ENCODE measurements at regions not wholly inside any gene's neighbourhood (a gene's known extent, or its start where the extent isn't known, plus 50 kb on each side); places are given as distances from the start of the nearest gene placed in this dataset.

DNA sequence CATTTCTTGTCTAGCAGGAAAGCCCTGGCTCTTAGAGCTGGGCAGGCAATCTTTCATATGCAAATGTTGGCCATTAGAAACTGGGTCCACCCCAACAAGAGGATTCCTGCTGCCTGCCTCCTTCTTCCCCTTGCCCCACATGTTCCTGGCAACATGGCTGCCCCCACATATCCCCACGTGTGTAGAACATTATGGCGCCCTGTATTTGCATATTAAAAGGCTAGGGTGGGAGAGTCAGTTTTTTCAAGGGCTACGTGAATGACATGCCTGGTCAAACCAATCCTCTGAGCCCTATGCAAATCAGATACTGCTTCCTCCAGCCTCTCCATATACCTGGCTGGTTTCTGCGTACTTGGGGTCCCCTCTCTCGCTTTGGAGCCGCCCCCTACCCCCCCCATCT lies 514.0 kb downstream of the FUT8 start:
- no peak for ATAC-seq
- TF ChIP-seq GLIS3 (CRISPR knock-in tag; IDR thresholded peaks at IDR 0.05) (no peak), ESRRG (CRISPR knock-in tag; IDR thresholded peaks at IDR 0.05) (no peak), SNAI2 (CRISPR knock-in tag; IDR thresholded peaks at IDR 0.05) (no peak), TOX (CRISPR knock-in tag; IDR thresholded peaks at IDR 0.05; ENCODE audit: borderline replicate concordance) (no peak), ZNF70 (CRISPR knock-in tag; IDR thresholded peaks at IDR 0.05) (no peak), PPARA (CRISPR knock-in tag; IDR thresholded peaks at IDR 0.05; ENCODE audit: borderline replicate concordance) (no peak), ZC3H10 (CRISPR knock-in tag; IDR thresholded peaks at IDR 0.05) (no peak), ARNTL (CRISPR knock-in tag; IDR thresholded peaks at IDR 0.05; ENCODE audit: borderline replicate concordance, low read depth) (no peak), ZFP3 (CRISPR knock-in tag; IDR thresholded peaks at IDR 0.05) (no peak)
- TF ChIP-seq, protein P1, sequence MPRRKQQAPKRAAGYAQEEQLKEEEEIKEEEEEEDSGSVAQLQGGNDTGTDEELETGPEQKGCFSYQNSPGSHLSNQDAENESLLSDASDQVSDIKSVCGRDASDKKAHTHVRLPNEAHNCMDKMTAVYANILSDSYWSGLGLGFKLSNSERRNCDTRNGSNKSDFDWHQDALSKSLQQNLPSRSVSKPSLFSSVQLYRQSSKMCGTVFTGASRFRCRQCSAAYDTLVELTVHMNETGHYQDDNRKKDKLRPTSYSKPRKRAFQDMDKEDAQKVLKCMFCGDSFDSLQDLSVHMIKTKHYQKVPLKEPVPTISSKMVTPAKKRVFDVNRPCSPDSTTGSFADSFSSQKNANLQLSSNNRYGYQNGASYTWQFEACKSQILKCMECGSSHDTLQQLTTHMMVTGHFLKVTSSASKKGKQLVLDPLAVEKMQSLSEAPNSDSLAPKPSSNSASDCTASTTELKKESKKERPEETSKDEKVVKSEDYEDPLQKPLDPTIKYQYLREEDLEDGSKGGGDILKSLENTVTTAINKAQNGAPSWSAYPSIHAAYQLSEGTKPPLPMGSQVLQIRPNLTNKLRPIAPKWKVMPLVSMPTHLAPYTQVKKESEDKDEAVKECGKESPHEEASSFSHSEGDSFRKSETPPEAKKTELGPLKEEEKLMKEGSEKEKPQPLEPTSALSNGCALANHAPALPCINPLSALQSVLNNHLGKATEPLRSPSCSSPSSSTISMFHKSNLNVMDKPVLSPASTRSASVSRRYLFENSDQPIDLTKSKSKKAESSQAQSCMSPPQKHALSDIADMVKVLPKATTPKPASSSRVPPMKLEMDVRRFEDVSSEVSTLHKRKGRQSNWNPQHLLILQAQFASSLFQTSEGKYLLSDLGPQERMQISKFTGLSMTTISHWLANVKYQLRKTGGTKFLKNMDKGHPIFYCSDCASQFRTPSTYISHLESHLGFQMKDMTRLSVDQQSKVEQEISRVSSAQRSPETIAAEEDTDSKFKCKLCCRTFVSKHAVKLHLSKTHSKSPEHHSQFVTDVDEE (CRISPR knock-in tag; IDR thresholded peaks at IDR 0.05) = no peak

DNA sequence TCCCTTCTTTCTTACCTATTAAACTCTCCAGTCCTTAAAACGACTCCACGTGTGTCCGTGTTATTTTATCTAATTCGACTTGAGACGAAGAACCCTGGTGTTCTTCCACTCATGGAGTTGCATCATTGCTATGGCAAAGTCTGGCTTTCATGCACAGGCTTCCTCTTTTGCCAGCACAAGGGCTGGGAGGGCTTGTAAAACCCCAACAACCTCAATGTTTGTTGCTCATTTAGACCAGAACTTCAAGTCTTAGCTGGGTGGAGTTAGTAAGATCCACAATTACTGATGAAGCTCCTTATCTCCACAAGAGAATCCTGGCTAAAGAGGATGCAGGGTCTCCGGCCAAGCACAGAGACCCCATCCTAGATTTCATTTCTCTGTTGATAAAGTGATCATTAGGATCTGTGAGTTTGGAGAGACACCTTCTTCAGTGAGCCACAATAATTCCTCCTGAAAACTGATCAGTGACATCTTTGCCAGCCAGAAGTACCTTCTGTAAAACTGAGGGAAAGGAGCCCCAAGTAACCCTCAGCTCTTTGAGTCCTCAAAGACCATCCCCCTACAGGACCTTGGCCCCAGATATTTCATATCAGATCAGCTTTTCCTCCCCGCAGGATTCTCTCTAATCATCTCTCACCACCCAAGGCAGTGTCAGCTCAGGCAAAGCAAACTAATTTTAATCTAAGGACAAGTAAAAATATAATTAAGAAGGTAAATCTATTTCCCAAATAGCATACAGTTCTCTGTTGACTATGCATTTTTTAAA lies 514.6 kb downstream of the FUT8 start:
- no peak for TF ChIP-seq GLIS3 (CRISPR knock-in tag; IDR thresholded peaks at IDR 0.05)
- no peak for TF ChIP-seq BACH2 (CRISPR knock-in tag; IDR thresholded peaks at IDR 0.05; ENCODE audit: borderline replicate concordance)
- no peak for TF ChIP-seq ZFP30 (CRISPR knock-in tag; IDR thresholded peaks at IDR 0.05)
- TF ChIP-seq, protein P2, sequence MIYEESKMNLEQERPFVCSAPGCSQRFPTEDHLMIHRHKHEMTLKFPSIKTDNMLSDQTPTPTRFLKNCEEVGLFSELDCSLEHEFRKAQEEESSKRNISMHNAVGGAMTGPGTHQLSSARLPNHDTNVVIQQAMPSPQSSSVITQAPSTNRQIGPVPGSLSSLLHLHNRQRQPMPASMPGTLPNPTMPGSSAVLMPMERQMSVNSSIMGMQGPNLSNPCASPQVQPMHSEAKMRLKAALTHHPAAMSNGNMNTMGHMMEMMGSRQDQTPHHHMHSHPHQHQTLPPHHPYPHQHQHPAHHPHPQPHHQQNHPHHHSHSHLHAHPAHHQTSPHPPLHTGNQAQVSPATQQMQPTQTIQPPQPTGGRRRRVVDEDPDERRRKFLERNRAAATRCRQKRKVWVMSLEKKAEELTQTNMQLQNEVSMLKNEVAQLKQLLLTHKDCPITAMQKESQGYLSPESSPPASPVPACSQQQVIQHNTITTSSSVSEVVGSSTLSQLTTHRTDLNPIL (CRISPR knock-in tag; IDR thresholded peaks at IDR 0.05; ENCODE audit: low read depth) = no peak
- no peak for TF ChIP-seq ZNF8 (CRISPR knock-in tag; IDR thresholded peaks at IDR 0.05)
- no peak for TF ChIP-seq ZC3H10 (CRISPR knock-in tag; IDR thresholded peaks at IDR 0.05)
- TF ChIP-seq CSDC2 (CRISPR knock-in tag; IDR thresholded peaks at IDR 0.05) = no peak
- no peak for TF ChIP-seq ISL1 (CRISPR knock-in tag; IDR thresholded peaks at IDR 0.05)
- no peak for TF ChIP-seq ZNF565 (CRISPR knock-in tag; conservative IDR thresholded peaks at IDR 0.05; ENCODE audit: low read depth)
- TF ChIP-seq, protein P1 (CRISPR knock-in tag; IDR thresholded peaks at IDR 0.05) = no peak
- TF ChIP-seq OSR1 (CRISPR knock-in tag; IDR thresholded peaks at IDR 0.05) = no peak
- TF ChIP-seq ARNTL (CRISPR knock-in tag; IDR thresholded peaks at IDR 0.05; ENCODE audit: borderline replicate concordance, low read depth) = no peak
- TF ChIP-seq SNAI2 (CRISPR knock-in tag; IDR thresholded peaks at IDR 0.05) = no peak
- no peak for TF ChIP-seq TCF4 (CRISPR knock-in tag; IDR thresholded peaks at IDR 0.05; ENCODE audit: borderline replicate concordance)
- TF ChIP-seq ZFP3 (CRISPR knock-in tag; IDR thresholded peaks at IDR 0.05) = no peak
- ATAC-seq = no peak

DNA sequence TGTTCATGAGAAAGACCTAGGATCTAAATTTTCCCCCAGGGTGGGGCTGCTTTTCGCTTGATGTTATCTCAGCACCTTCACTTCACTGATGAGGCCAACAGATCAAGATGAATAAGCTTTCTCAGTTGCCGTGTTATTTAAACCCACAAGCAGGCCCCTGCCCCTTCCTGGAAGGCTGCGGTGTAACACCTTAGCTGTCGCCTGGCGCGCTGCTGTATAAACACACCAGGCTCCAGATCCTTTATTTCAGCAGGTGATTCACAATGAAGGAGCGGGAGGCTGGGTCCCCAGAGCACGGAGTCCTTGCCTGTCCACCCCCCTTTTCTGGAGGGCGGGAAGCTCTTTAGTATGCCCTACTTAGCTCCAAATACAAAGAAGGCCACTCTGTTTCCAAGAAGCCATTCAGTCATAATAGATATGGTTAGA lies 515.4 kb downstream of the FUT8 start:
- ATAC-seq = no peak
- TF ChIP-seq BACH2 (CRISPR knock-in tag; IDR thresholded peaks at IDR 0.05; ENCODE audit: borderline replicate concordance) (no peak), CSDC2 (CRISPR knock-in tag; IDR thresholded peaks at IDR 0.05) (no peak), ZNF565 (CRISPR knock-in tag; conservative IDR thresholded peaks at IDR 0.05; ENCODE audit: low read depth) (no peak), ZNF8 (CRISPR knock-in tag; IDR thresholded peaks at IDR 0.05) (no peak), TOX (CRISPR knock-in tag; IDR thresholded peaks at IDR 0.05; ENCODE audit: borderline replicate concordance) (no peak), ESRRG (CRISPR knock-in tag; IDR thresholded peaks at IDR 0.05) (no peak)
- TF ChIP-seq, protein P2 (CRISPR knock-in tag; IDR thresholded peaks at IDR 0.05; ENCODE audit: low read depth) = no peak
- TF ChIP-seq, protein P3, sequence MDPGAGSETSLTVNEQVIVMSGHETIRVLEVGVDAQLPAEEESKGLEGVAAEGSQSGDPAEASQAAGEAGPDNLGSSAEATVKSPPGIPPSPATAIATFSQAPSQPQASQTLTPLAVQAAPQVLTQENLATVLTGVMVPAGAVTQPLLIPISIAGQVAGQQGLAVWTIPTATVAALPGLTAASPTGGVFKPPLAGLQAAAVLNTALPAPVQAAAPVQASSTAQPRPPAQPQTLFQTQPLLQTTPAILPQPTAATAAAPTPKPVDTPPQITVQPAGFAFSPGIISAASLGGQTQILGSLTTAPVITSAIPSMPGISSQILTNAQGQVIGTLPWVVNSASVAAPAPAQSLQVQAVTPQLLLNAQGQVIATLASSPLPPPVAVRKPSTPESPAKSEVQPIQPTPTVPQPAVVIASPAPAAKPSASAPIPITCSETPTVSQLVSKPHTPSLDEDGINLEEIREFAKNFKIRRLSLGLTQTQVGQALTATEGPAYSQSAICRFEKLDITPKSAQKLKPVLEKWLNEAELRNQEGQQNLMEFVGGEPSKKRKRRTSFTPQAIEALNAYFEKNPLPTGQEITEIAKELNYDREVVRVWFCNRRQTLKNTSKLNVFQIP (CRISPR knock-in tag; IDR thresholded peaks at IDR 0.05; ENCODE audit: borderline replicate concordance, low read depth) = no peak
- TF ChIP-seq, protein P4, sequence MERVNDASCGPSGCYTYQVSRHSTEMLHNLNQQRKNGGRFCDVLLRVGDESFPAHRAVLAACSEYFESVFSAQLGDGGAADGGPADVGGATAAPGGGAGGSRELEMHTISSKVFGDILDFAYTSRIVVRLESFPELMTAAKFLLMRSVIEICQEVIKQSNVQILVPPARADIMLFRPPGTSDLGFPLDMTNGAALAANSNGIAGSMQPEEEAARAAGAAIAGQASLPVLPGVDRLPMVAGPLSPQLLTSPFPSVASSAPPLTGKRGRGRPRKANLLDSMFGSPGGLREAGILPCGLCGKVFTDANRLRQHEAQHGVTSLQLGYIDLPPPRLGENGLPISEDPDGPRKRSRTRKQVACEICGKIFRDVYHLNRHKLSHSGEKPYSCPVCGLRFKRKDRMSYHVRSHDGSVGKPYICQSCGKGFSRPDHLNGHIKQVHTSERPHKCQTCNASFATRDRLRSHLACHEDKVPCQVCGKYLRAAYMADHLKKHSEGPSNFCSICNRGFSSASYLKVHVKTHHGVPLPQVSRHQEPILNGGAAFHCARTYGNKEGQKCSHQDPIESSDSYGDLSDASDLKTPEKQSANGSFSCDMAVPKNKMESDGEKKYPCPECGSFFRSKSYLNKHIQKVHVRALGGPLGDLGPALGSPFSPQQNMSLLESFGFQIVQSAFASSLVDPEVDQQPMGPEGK (CRISPR knock-in tag; IDR thresholded peaks at IDR 0.05; ENCODE audit: borderline replicate concordance) = no peak
- TF ChIP-seq, protein P1 (CRISPR knock-in tag; IDR thresholded peaks at IDR 0.05) = no peak

Data from SK-N-SH treated with all-trans-retinoic acid at 6 μM for 48 hours (cell line).